Astrocyte of the hippocampus (primary cell): ENCODE measurements at regions not wholly inside any gene's neighbourhood (a gene's known extent, or its start where the extent isn't known, plus 50 kb on each side); places are given as distances from the start of the nearest gene placed in this dataset.

Source experiments
- DNase-seq: peaks from one replicate; pipeline ENCODE4 v3.0.0; 2011; ENCODE audit warnings: low read depth, low spot score

DNA sequence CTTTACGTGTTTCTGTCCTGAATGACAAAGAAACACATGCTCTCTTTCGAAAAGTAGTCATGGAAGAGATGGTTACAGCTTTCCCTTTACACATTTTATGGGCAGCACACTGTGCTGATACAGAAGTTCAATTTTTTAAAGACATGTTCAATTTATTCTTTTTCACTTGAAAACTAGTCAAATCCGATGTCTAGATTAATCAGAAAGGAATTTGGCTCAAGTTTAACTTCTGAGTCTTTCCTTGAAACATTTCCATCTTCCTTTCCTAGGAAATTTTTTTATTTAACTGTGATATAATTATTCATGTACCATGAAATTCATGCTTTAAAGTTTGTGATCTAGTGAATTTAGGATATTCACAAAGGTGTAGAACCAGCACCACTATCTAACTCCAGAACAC lies 360.1 kb downstream of the TNS3 start:
- no peak for DNase-seq

- DNase-seq, result no peak
Observed at GRCh38 chr7:47218378-47219176, 363.3 kb downstream of the TNS3 start.

DNA sequence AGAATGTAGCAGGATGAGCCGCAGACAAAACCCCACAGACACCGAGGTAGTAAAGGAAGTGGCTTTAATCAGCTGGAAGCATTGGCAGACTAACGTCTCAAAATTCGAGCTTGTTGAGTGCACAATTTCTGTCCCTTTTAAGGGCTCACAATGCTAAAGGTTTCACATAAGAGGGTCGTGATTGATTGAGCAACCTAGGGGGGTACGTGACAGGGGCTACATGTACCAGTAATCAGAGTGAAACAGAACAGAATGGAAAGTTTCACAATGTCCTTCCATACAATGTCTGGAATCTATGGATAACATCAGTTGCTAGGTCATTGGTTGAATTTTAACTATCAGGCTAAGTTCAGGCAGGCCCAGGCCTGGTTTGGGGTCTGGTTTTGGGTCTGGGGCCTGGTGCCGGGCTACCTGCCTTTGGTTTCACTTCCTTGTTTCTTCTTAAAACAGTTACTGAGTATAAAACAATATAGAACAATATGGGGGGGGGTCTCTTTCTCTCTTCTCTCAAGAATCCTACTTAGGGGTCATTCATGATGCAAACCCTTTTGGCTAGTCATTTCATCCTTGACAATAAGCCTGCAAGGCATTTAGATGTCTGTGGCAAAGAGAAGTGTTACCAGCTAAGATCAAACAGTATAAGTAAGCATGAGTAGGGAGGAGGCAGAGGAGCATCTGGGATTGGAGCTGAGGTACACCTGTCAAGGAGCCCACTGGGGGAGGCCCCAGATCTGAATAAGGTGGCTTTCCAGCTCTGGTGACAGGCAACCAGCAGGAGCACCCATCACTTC lies 364.1 kb downstream of the TNS3 start:
- DNase-seq, result no peak

DNA sequence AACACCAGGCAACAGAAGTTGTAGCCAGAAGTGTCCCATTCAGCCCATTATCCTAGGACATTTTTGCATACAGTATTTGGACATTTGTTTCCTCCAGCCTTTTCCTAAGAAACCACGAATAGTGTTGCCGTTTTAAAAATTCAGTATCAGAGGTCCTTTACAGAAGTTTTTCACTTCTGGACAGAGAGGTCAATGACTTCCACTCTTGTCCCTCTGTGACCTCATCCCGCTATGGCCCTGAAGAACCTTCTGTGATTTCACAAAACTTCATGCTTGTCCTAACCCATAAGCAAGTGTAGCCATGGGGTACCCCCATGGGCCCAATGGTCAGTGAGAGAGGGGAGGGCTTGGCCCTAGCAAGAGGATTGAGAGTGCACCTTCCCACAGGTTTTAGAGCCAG lies 364.8 kb downstream of the TNS3 start:
- DNase-seq, result no peak

- no peak for DNase-seq
Observed at GRCh38 chr7:47216439-47216838, 365.5 kb downstream of the TNS3 start.

DNA sequence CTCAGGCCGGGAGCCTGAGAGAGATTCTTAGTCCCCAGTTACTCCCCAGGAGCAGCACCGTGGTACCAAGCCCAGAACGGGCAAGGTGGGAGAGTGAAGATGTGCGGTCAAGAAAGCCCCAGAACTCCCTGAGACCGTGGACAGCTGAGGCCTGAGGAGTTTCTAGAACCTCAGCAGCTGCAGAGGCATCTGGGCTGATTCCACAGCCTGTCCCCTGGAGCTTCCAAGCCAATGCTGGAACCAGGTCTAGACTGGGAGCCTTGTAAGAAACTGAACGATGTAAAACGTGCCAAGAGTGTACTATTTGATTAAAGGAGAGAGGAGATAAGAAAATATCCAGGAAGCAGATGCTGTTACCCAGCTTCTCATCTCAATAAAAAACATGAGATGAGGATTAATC lies 366.3 kb downstream of the TNS3 start:
- no peak for DNase-seq

GRCh38 chr7:47215049-47215448 lies 366.9 kb downstream of the TNS3 start:
- DNase-seq, result no peak

GRCh38 chr7:47213276-47213675 lies 368.6 kb downstream of the TNS3 start:
- DNase-seq, result no peak

DNA sequence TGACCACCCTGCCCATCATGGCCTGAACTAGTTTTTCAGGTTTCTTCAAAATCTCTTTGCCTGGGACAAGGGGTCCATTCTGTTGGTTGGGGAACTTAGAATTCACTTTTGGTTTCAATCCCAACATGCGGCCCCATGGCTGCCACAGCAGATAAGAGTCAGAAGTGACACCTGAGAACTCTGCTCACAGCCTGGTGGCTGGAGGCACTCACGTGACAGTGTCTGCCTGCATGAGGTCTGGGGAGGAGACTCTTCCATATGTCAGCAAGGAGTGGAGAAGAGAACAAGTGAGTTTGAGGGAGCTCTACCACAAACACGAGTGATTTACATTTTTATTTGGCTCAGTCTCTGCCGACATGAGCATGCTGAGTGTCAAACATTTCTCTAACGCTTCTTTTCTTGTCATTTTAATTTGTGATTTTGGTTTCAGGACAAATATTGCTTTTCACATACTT lies 370.4 kb downstream of the TNS3 start:
- DNase-seq, result no peak

- no peak for DNase-seq
Observed at GRCh38 chr7:47210281-47210854, 371.5 kb downstream of the TNS3 start.

GRCh38 chr7:47207956-47208355 lies 374.0 kb downstream of the TNS3 start:
- no peak for DNase-seq

DNA sequence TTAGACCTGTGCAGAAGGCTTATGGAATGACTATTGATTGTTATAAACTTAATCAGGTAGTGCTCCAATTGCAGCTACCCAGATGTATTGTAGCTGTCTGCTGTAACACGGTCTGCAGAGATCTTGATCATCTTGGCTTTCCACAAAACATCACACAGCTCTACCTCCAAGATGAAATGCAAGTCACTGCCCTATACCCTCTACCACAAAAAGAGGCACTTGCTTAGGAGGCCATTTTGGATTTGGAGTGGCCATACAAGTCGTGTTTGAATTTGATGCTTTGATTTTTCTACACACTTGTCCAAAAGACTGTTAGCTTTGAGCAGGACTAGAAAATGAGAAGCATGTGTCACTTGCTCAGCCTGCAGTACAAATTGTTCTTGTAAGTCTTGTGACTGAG lies 377.2 kb downstream of the TNS3 start:
- no peak for DNase-seq

DNA sequence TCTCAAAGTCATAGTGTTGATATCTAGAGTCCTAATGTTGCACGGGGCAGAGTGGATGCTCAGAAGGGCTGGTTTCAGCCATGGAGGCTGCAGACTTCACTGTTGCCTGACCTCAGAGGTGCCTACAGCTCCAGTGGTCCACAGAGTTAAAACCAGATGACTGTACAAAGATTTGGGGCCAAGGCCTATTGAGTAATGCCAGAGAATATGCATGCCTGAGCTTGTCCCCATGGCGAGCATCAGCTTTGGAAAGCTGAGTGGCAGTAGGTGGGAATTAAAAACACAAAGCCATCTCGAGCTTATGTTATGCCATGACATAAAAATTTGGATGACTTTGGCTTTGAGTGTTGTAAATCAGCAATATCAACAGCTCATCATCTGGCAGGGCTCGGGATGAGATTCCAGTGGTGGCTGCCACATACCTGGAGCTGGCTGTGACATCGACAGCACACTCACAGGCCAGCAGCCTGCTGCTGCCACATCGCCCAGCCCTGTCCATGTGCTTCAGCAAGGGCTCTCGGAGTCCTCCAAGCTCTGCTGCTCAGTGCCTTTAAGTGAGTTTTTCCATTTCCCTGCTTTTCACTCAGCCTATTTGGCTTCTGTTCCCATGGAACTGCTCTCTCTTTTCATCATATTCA lies 379.6 kb downstream of the TNS3 start:
- DNase-seq, result peak; percentile 9

DNA sequence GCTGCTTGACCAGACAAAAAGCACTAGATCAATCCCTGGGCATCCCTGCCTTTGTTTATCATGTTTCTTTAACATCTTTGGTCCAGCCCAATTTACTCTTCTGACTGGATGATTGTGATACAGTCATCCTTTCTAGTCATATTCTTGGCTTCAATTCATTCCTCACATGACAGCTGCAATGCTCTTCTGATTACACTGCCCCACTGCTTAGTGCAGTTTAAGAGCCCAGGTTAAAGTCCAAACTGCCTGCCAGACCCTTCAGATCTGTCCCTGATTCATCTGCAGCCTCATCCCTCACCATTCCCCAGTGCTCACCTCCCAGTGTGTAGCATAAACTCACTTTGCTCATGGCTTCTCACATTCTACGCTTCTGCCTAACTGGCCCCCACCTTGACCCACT lies 383.8 kb downstream of the TNS3 start:
- DNase-seq, result no peak

GRCh38 chr7:47197486-47197885 lies 384.4 kb downstream of the TNS3 start:
- no peak for DNase-seq

DNA sequence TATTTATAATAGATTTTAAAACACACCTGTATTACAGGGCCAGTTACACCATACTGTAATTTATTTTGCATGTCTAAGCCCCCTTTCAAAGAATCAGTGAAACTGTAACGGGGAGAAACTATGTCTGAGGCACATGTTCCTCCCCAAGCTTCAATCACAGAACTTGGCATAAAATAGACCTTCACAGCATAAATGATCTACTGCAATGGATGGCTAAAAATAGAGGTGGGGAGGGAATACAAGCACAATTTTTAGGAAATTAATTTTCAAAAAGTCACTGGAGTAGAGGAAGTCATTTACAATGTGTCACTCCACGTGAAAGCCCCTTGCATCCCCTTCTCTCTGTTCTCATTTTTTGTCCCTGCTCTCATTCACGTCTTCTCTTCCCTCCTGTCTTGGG lies 385.2 kb downstream of the TNS3 start:
- DNase-seq, result no peak

DNA sequence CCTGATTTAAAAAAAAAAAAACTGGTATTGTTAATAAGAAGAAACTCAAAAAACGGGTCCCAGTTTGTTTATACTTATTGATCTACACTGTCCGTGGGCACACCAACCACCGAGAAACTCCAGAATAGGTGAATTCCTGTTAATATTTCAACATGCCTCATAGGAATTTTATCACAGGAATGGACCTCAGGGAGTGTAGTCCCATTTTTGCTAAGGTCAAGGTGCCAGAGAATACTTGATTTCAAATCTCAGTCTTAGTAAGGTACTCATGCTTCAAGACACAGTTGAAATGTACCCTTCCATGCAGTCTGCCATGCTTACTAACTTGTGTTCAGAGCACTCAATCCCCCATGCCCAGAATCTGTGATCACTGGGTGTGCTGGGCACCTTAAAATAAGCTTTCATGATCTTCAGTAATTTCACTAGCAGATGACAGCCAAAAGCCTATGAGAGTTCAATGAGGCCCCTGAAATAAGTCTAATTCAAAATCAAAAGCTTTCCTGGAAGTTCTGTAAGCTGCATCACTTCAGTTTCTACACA lies 385.7 kb downstream of the TNS3 start:
- DNase-seq, result peak; percentile 5

- DNase-seq, result no peak
Observed at GRCh38 chr7:47195641-47196040, 386.3 kb downstream of the TNS3 start.

DNA sequence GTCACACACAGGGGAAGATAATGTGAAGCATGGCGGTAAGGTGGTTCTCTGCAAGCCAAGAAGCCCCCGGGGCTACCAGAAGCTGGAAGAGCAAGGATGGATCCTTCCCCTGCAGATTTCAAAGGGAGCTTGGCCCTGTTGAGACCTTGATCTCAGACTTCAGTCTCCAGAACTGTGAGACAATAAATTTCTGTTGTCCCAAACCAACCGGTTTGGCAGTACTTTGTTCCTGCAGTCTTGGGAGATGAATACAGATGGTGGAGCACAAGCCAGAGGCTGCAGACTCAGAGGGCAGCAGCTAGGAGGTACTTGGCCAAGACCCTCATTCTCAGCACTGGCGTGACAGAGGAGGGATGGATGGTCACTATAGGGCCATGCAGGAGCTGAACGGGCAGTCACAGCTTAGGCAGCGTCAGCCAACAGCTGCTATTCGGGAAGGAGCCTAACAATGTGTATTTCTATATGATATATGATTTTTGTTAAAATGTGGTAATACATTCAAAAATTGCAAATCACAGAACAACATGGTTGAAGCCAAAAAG lies 387.3 kb downstream of the TNS3 start:
- DNase-seq, result no peak

- no peak for DNase-seq
Observed at GRCh38 chr7:47192978-47193377, 388.9 kb downstream of the TNS3 start.

GRCh38 chr7:47191876-47192291 lies 390.0 kb downstream of the TNS3 start:
- DNase-seq, result no peak

- DNase-seq, result no peak
Observed at GRCh38 chr7:47191316-47191715, 390.6 kb downstream of the TNS3 start.
